K562 (cell line): ENCODE measurements at regions not wholly inside any gene's neighbourhood (a gene's known extent, or its start where the extent isn't known, plus 50 kb on each side); places are given as distances from the start of the nearest gene placed in this dataset.

Experiments
- ARID2 ChIP-seq: fragments of 450-650 bp; IDR thresholded peaks from 2 replicates; pipeline ENCODE4 v1.6.1; 2017; ENCODE audit warnings: antibody characterized with exemption, mild to moderate bottlenecking
- IRF9 ChIP-seq: fragments of 450-650 bp; IDR thresholded peaks from 2 replicates; pipeline ENCODE4 v1.6.1; 2016; ENCODE audit warnings: missing biosample characterization, missing genetic modification characterization
- JUN ChIP-seq, 2 experiments: sonication (generic) in 1 of 2; formaldehyde crosslinking in 1 of 2; IDR thresholded peaks; 2 replicates each; pipeline versions ENCODE4 v1.6.1 to v1.8.0; 2012 to 2022; ENCODE audit warnings: borderline replicate concordance in 2 of 2, mild to moderate bottlenecking in 2 of 2, improper control_type of control experiment in 1 of 2, low read depth in 1 of 2, low read length in 1 of 2, missing genetic modification reagents in 1 of 2
- TCF3 ChIP-seq: sonication (generic); formaldehyde crosslinking; IDR thresholded peaks from 2 replicates; pipeline ENCODE4 v1.4.0; 2020; ENCODE audit warnings: mild to moderate bottlenecking, missing genetic modification reagents
- ZBTB7A ChIP-seq: IDR thresholded peaks from 2 replicates; pipeline ENCODE4 v1.6.1; 2011; ENCODE audit warnings: low read depth, mild to moderate bottlenecking, low read length, moderate library complexity, borderline replicate concordance; ENCODE audit not compliant: control insufficient read depth
- TF ChIP-seq, protein P1 (sequence below), 2 experiments: IDR thresholded peaks; 2 replicates each; pipeline ENCODE4 v1.6.1; 2012; ENCODE audit warnings: improper control_type of control experiment in 2 of 2, low read depth in 2 of 2, low read length in 2 of 2, borderline replicate concordance in 1 of 2
- TF ChIP-seq, protein P2 (sequence below): sonication (generic); formaldehyde crosslinking; IDR thresholded peaks from 2 replicates; pipeline ENCODE4 v1.8.0; 2022; ENCODE audit warnings: mild to moderate bottlenecking, missing genetic modification reagents, borderline replicate concordance

- no peak for TF ChIP-seq IRF9
- TF ChIP-seq TCF3: no peak
- TF ChIP-seq, protein P1, sequence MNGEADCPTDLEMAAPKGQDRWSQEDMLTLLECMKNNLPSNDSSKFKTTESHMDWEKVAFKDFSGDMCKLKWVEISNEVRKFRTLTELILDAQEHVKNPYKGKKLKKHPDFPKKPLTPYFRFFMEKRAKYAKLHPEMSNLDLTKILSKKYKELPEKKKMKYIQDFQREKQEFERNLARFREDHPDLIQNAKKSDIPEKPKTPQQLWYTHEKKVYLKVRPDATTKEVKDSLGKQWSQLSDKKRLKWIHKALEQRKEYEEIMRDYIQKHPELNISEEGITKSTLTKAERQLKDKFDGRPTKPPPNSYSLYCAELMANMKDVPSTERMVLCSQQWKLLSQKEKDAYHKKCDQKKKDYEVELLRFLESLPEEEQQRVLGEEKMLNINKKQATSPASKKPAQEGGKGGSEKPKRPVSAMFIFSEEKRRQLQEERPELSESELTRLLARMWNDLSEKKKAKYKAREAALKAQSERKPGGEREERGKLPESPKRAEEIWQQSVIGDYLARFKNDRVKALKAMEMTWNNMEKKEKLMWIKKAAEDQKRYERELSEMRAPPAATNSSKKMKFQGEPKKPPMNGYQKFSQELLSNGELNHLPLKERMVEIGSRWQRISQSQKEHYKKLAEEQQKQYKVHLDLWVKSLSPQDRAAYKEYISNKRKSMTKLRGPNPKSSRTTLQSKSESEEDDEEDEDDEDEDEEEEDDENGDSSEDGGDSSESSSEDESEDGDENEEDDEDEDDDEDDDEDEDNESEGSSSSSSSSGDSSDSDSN (IDR thresholded peaks at IDR 0.05; ENCODE audit: borderline replicate concordance in 1 of 2, low read depth in 2 of 2, low read length in 2 of 2): no peak
- TF ChIP-seq, protein P2, sequence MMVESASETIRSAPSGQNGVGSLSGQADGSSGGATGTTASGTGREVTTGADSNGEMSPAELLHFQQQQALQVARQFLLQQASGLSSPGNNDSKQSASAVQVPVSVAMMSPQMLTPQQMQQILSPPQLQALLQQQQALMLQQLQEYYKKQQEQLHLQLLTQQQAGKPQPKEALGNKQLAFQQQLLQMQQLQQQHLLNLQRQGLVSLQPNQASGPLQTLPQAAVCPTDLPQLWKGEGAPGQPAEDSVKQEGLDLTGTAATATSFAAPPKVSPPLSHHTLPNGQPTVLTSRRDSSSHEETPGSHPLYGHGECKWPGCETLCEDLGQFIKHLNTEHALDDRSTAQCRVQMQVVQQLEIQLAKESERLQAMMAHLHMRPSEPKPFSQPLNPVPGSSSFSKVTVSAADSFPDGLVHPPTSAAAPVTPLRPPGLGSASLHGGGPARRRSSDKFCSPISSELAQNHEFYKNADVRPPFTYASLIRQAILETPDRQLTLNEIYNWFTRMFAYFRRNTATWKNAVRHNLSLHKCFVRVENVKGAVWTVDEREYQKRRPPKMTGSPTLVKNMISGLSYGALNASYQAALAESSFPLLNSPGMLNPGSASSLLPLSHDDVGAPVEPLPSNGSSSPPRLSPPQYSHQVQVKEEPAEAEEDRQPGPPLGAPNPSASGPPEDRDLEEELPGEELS (CRISPR knock-in tag): no peak
- TF ChIP-seq ARID2: no peak
- no peak for TF ChIP-seq JUN (IDR thresholded peaks at IDR 0.05; ENCODE audit: borderline replicate concordance, low read depth, low read length)
- TF ChIP-seq JUN (CRISPR knock-in tag; IDR thresholded peaks at IDR 0.05; ENCODE audit: borderline replicate concordance): no peak
- no peak for TF ChIP-seq ZBTB7A
Observed at GRCh38 chr22:48354096-48354495, 1473.6 kb downstream of the BRD1 start (continued).
